B cell (primary cell): ENCODE measurements at regions not wholly inside any gene's neighbourhood (a gene's known extent, or its start where the extent isn't known, plus 50 kb on each side); places are given as distances from the start of the nearest gene placed in this dataset.

Experiments
- CTCF ChIP-seq: fragments of 200-600 bp; IDR thresholded peaks from one replicate; pipeline ENCODE4 v1.8.0; 2022; ENCODE audit warnings: antibody characterized with exemption, mild to moderate bottlenecking
- EZH2 ChIP-seq: IDR thresholded peaks from 2 replicates; pipeline ENCODE4 v1.6.1; 2012; ENCODE audit warnings: borderline replicate concordance, low read depth, mild to moderate bottlenecking, moderate library complexity, low read length; ENCODE audit not compliant: insufficient read depth, poor library complexity, severe bottlenecking

GRCh38 chr3:184498986-184499606 lies 62.5 kb upstream of the EPHB3 start:
- TF ChIP-seq CTCF: no peak
- no peak for TF ChIP-seq EZH2
